SK-N-SH treated with all-trans-retinoic acid at 6 μM for 48 hours (cell line): ENCODE measurements at regions not wholly inside any gene's neighbourhood (a gene's known extent, or its start where the extent isn't known, plus 50 kb on each side); places are given as distances from the start of the nearest gene placed in this dataset.

Source experiments
- ATAC-seq: fragments of 200-7000 bp; cut with Tn5 transposase; 3 replicates; pipeline ENCODE4 v1.9.1; 2020; ENCODE audit warnings: mild to moderate bottlenecking, moderate library complexity
- ARNTL ChIP-seq: fragments of 450-650 bp; formaldehyde crosslinking; IDR thresholded peaks from 2 replicates; pipeline ENCODE4 v1.5.0; 2020; ENCODE audit warnings: low read depth, mild to moderate bottlenecking, moderate library complexity, borderline replicate concordance
- BACH2 ChIP-seq: fragments of 250-450 bp; sonication (Bioruptor Pico); IDR thresholded peaks from 2 replicates; pipeline ENCODE4 v1.9.0; 2021; ENCODE audit warnings: mild to moderate bottlenecking, borderline replicate concordance
- CREB5 ChIP-seq: fragments of 250-450 bp; sonication (Bioruptor Pico); IDR thresholded peaks from 2 replicates; pipeline ENCODE4 v1.5.1; 2020; ENCODE audit warnings: low read depth, mild to moderate bottlenecking, moderate library complexity
- CSDC2 ChIP-seq: fragments of 250-450 bp; sonication (Bioruptor Pico); IDR thresholded peaks from 2 replicates; pipeline ENCODE4 v1.5.0; 2020; ENCODE audit warnings: mild to moderate bottlenecking, moderate library complexity
- CSRNP3 ChIP-seq: fragments of 250-450 bp; sonication (Bioruptor Pico); IDR thresholded peaks from 2 replicates; pipeline ENCODE4 v1.5.1; 2021; ENCODE audit warnings: mild to moderate bottlenecking, moderate library complexity
- ESRRG ChIP-seq: fragments of 250-450 bp; sonication (Bioruptor Pico); IDR thresholded peaks from 2 replicates; pipeline ENCODE4 v1.6.1; 2021; ENCODE audit warnings: mild to moderate bottlenecking
- GLIS3 ChIP-seq: fragments of 250-450 bp; sonication (Bioruptor Pico); IDR thresholded peaks from 2 replicates; pipeline ENCODE4 v1.5.0; 2020; ENCODE audit warnings: mild to moderate bottlenecking, moderate library complexity
- ISL1 ChIP-seq: fragments of 250-450 bp; sonication (Bioruptor Pico); IDR thresholded peaks from 2 replicates; pipeline ENCODE4 v2.1.2; 2022; ENCODE audit warnings: mild to moderate bottlenecking, moderate library complexity
- OSR1 ChIP-seq: fragments of 250-450 bp; sonication (Bioruptor Pico); IDR thresholded peaks from 2 replicates; pipeline ENCODE4 v1.8.0; 2022; ENCODE audit warnings: moderate library complexity, mild to moderate bottlenecking, inconsistent platforms
- PATZ1 ChIP-seq: fragments of 250-450 bp; sonication (Bioruptor Pico); IDR thresholded peaks from 2 replicates; pipeline ENCODE4 v1.8.0; 2020; ENCODE audit warnings: mild to moderate bottlenecking, moderate library complexity, borderline replicate concordance
- PPARA ChIP-seq: fragments of 250-450 bp; sonication (Bioruptor Pico); IDR thresholded peaks from 2 replicates; pipeline ENCODE4 v1.5.0; 2020; ENCODE audit warnings: mild to moderate bottlenecking, borderline replicate concordance
- SNAI2 ChIP-seq: fragments of 250-450 bp; sonication (Bioruptor Pico); IDR thresholded peaks from 2 replicates; pipeline ENCODE4 v1.5.0; 2020; ENCODE audit warnings: mild to moderate bottlenecking, moderate library complexity
- TCF4 ChIP-seq: fragments of 250-450 bp; sonication (Bioruptor Pico); IDR thresholded peaks from 2 replicates; pipeline ENCODE4 v1.8.0; 2021; ENCODE audit warnings: mild to moderate bottlenecking, moderate library complexity, borderline replicate concordance
- TSHZ2 ChIP-seq: fragments of 250-450 bp; sonication (Bioruptor Pico); IDR thresholded peaks from 2 replicates; pipeline ENCODE4 v1.5.0; 2020; ENCODE audit warnings: mild to moderate bottlenecking, moderate library complexity
- ZC3H10 ChIP-seq: fragments of 250-450 bp; sonication (Bioruptor Pico); IDR thresholded peaks from 2 replicates; pipeline ENCODE4 v1.5.1; 2021; ENCODE audit warnings: mild to moderate bottlenecking, moderate library complexity
- ZFP3 ChIP-seq: fragments of 250-450 bp; sonication (Bioruptor Pico); IDR thresholded peaks from 2 replicates; pipeline ENCODE4 v1.5.0; 2020; ENCODE audit warnings: mild to moderate bottlenecking, moderate library complexity
- ZFP30 ChIP-seq: fragments of 450-650 bp; formaldehyde crosslinking; IDR thresholded peaks from 2 replicates; pipeline ENCODE4 v1.5.0; 2022; ENCODE audit warnings: mild to moderate bottlenecking, moderate library complexity
- ZNF70 ChIP-seq: fragments of 450-650 bp; formaldehyde crosslinking; IDR thresholded peaks from 2 replicates; pipeline ENCODE4 v1.5.0; 2020; ENCODE audit warnings: mild to moderate bottlenecking, moderate library complexity
- ZNF8 ChIP-seq: fragments of 450-650 bp; formaldehyde crosslinking; IDR thresholded peaks from 2 replicates; pipeline ENCODE4 v1.5.0; 2020; ENCODE audit warnings: mild to moderate bottlenecking, moderate library complexity

- TF ChIP-seq CREB5 (CRISPR knock-in tag) (no peak), ZFP3 (no peak), GLIS3 (CRISPR knock-in tag) (no peak), PATZ1 (CRISPR knock-in tag) (no peak), CSDC2 (no peak), BACH2 (no peak), SNAI2 (CRISPR knock-in tag) (no peak), ESRRG (CRISPR knock-in tag) (no peak), ARNTL (CRISPR knock-in tag) (no peak), ISL1 (CRISPR knock-in tag) (no peak), OSR1 (CRISPR knock-in tag) (no peak), PPARA (no peak), ZFP30 (CRISPR knock-in tag) (no peak), ZC3H10 (no peak)
- ATAC-seq, result no peak
Measured at GRCh38 chrX:116226665-116227484, 56.3 kb downstream of the AGTR2 start.

- TF ChIP-seq CREB5 (CRISPR knock-in tag) (no peak), OSR1 (CRISPR knock-in tag) (no peak), ZFP30 (CRISPR knock-in tag) (no peak), CSRNP3 (CRISPR knock-in tag) (no peak), TSHZ2 (CRISPR knock-in tag) (no peak), ZNF8 (CRISPR knock-in tag) (no peak), ZFP3 (no peak), BACH2 (no peak), ISL1 (CRISPR knock-in tag) (no peak), SNAI2 (CRISPR knock-in tag) (no peak), ZNF70 (CRISPR knock-in tag) (no peak), TCF4 (no peak), ESRRG (CRISPR knock-in tag) (no peak), ZC3H10 (no peak)
- no peak for ATAC-seq
Measured at GRCh38 chrX:116230130-116230898, 59.8 kb downstream of the AGTR2 start.

GRCh38 chrX:116232833-116233232 is 62.3 kb downstream of the AGTR2 start:
- TF ChIP-seq ZFP30 (CRISPR knock-in tag) (no peak), ZNF70 (CRISPR knock-in tag) (no peak), BACH2 (no peak), SNAI2 (CRISPR knock-in tag) (no peak), ZC3H10 (no peak)
- ATAC-seq, result no peak
